CD4-positive, alpha-beta T cell treated with Interleukin-10 for 1 hour (primary cell): ENCODE measurements at regions not wholly inside any gene's neighbourhood (a gene's known extent, or its start where the extent isn't known, plus 50 kb on each side); places are given as distances from the start of the nearest gene placed in this dataset.

Experiments used
- DNase-seq: peaks from one replicate; pipeline ENCODE4 v3.0.0-alpha.2; 2020

- DNase-seq, result no peak
Observed at GRCh38 chr13:83589814-83590213, 292.5 kb downstream of the SLITRK1 start.

- no peak for DNase-seq
Observed at GRCh38 chr13:83577183-83577582, 305.1 kb downstream of the SLITRK1 start.

GRCh38 chr13:83568019-83568418 lies 314.3 kb downstream of the SLITRK1 start:
- DNase-seq, result no peak

- no peak for DNase-seq
Observed at GRCh38 chr13:83563499-83563898, 318.8 kb downstream of the SLITRK1 start.

- no peak for DNase-seq
Observed at GRCh38 chr13:83557845-83558244, 324.4 kb downstream of the SLITRK1 start.

- no peak for DNase-seq
Observed at GRCh38 chr13:83549671-83550070, 332.6 kb downstream of the SLITRK1 start.

GRCh38 chr13:83547043-83547442 lies 335.2 kb downstream of the SLITRK1 start:
- DNase-seq, result no peak

- DNase-seq, result no peak
Observed at GRCh38 chr13:83546476-83546875, 335.8 kb downstream of the SLITRK1 start.

GRCh38 chr13:83538636-83539035 lies 343.6 kb downstream of the SLITRK1 start:
- DNase-seq, result no peak

GRCh38 chr13:83536941-83537340 lies 345.3 kb downstream of the SLITRK1 start:
- DNase-seq, result no peak

- DNase-seq, result no peak
Observed at GRCh38 chr13:83536153-83536552, 346.1 kb downstream of the SLITRK1 start.

- DNase-seq, result no peak
Observed at GRCh38 chr13:83532809-83533208, 349.5 kb downstream of the SLITRK1 start.

GRCh38 chr13:83531022-83531421 lies 351.3 kb downstream of the SLITRK1 start:
- no peak for DNase-seq

- no peak for DNase-seq
Observed at GRCh38 chr13:83516781-83517180, 365.5 kb downstream of the SLITRK1 start.

GRCh38 chr13:83515268-83516015 lies 366.8 kb downstream of the SLITRK1 start:
- no peak for DNase-seq

- DNase-seq, result no peak
Observed at GRCh38 chr13:83508771-83509301, 373.4 kb downstream of the SLITRK1 start.

GRCh38 chr13:83503424-83503823 lies 378.9 kb downstream of the SLITRK1 start:
- no peak for DNase-seq

- no peak for DNase-seq
Observed at GRCh38 chr13:83499286-83499685, 383.0 kb downstream of the SLITRK1 start.

GRCh38 chr13:83498481-83499190 lies 383.6 kb downstream of the SLITRK1 start:
- DNase-seq, result no peak

- DNase-seq, result no peak
Observed at GRCh38 chr13:83498045-83498444, 384.2 kb downstream of the SLITRK1 start.

- DNase-seq, result no peak
Observed at GRCh38 chr13:83496501-83496900, 385.8 kb downstream of the SLITRK1 start.

GRCh38 chr13:83485101-83485500 lies 397.2 kb downstream of the SLITRK1 start:
- no peak for DNase-seq

- no peak for DNase-seq
Observed at GRCh38 chr13:83471011-83471410, 411.3 kb downstream of the SLITRK1 start.

- no peak for DNase-seq
Observed at GRCh38 chr13:83470133-83470797, 412.0 kb downstream of the SLITRK1 start.
